Immature natural killer cell (primary cell): ENCODE measurements at regions not wholly inside any gene's neighbourhood (a gene's known extent, or its start where the extent isn't known, plus 50 kb on each side); places are given as distances from the start of the nearest gene placed in this dataset.
A peak's percentile ranks its signal among the peaks of the same experiment; 100 is the strongest.

Source experiments
- DNase-seq, 3 donors: peaks; one replicate each; pipeline ENCODE4 v3.0.0; 2022; ENCODE audit warnings: mixed read lengths in 1 of 3
- H3K27ac Mint-ChIP-seq, 6 donors: one replicate each; pipeline ENCODE4 v1.8.0; 2020; ENCODE audit warnings: mixed read lengths in 6 of 6, mild to moderate bottlenecking in 5 of 6, inconsistent platforms in 4 of 6, moderate library complexity in 3 of 6
- H3K27me3 Mint-ChIP-seq, 3 donors: one replicate each; pipeline ENCODE4 v1.8.0; 2020 to 2021; ENCODE audit warnings: low read depth in 3 of 3, mild to moderate bottlenecking in 3 of 3, mixed read lengths in 3 of 3, moderate library complexity in 3 of 3, inconsistent platforms in 1 of 3
- H3K36me3 Mint-ChIP-seq, 3 donors: one replicate each; pipeline ENCODE4 v1.8.0; 2020; ENCODE audit warnings: mixed read lengths in 3 of 3, inconsistent platforms in 2 of 3, mild to moderate bottlenecking in 2 of 3
- H3K4me1 Mint-ChIP-seq, 2 donors: one replicate each; pipeline ENCODE4 v1.8.0; 2020; ENCODE audit warnings: inconsistent platforms in 2 of 2, mild to moderate bottlenecking in 2 of 2, mixed read lengths in 2 of 2, moderate library complexity in 1 of 2
- H3K4me3 Mint-ChIP-seq, 5 donors: one replicate each; pipeline ENCODE4 v1.8.0; 2020; ENCODE audit warnings: mild to moderate bottlenecking in 5 of 5, mixed read lengths in 5 of 5, inconsistent platforms in 3 of 5, moderate library complexity in 3 of 5
- H3K9me3 Mint-ChIP-seq, 6 donors: one replicate each; pipeline ENCODE4 v1.8.0; 2020; ENCODE audit warnings: mild to moderate bottlenecking in 6 of 6, mixed read lengths in 6 of 6, inconsistent platforms in 4 of 6, moderate library complexity in 3 of 6

DNA sequence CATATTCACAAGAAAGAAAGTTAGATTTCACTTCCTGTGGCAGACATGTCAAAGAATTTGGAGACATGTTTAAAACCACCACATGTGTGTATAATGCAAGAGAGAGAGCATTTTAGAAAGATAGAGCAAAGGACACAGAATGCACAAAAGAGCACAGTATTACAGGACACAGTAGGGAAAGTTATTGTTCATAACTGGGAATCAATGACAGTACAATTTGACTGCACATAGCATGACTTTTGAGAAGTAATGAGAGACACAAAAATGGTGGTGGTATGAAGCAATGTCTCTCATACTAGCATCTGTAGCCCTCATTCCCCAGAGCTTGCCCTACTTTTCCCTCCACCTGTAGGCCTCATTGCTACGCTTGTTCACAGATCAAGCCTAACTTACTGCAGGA lies 499.2 kb downstream of the PTPRC start:
- DNase-seq = no peak
- H3K27ac Mint-ChIP-seq = peak overlapping the region in 1 of 6 donors; percentile 1
- H3K9me3 Mint-ChIP-seq = no peaks in the 10 kb centered on the region
- H3K27me3 Mint-ChIP-seq = peaks cover 0 to 3% (median 2%) of the 10 kb centered on the region in 3 donors
- H3K4me3 Mint-ChIP-seq = peak overlapping the region in 1 of 5 donors; percentile 12
- peaks cover 0 to 9% (median 0%) of the 10 kb centered on the region in 3 donors for H3K36me3 Mint-ChIP-seq
- H3K4me1 Mint-ChIP-seq = peaks cover 9 to 10% of the 10 kb centered on the region in 2 donors

DNA sequence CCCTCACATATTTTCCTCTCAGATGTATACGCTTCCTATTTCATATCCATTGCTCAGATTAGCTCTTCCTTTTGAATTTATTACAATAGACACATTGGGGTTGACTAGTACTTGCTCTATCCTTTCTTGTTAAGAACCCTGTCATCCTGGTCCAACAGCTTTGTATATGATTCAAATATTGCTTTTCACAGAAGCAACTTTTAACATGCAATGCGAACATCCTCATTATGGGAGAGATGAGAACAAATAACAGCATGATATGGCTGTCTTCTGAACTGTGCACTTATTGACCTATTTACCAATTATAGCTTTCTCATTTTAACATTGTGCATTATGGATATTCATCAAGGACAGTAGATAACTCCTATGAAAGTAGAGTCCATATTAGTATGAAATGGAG lies 510.8 kb downstream of the PTPRC start:
- Mint-ChIP-seq H3K27ac (no peak overlapping the region), H3K4me3 (no peak overlapping the region), H3K27me3 (peaks cover 0 to 10% (median 0%) of the 10 kb centered on the region in 3 donors), H3K9me3 (no peaks in the 10 kb centered on the region), H3K4me1 (no peaks in the 10 kb centered on the region), H3K36me3 (no peaks in the 10 kb centered on the region)
- DNase-seq = no peak

DNA sequence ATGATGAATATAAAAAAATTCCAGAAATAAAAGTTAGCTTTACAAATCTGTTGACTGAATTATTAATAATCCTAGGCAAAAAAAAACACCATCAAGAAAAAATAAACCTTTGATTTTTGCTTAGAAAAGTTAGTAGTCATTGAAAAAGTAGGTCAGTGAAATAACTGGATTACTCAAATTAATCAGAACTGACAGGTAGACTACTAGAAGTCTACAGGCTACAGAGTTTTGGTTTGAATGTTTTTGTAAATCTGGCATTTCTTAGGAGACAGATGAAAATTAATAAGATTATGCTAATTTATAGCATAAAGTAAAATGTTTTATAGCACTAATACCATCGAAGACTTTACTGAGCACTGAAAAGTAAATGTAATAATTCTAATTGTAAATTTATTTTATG lies 511.9 kb downstream of the PTPRC start:
- Mint-ChIP-seq H3K9me3 (no peaks in the 10 kb centered on the region), H3K4me1 (no peaks in the 10 kb centered on the region)
- no peak for DNase-seq

DNA sequence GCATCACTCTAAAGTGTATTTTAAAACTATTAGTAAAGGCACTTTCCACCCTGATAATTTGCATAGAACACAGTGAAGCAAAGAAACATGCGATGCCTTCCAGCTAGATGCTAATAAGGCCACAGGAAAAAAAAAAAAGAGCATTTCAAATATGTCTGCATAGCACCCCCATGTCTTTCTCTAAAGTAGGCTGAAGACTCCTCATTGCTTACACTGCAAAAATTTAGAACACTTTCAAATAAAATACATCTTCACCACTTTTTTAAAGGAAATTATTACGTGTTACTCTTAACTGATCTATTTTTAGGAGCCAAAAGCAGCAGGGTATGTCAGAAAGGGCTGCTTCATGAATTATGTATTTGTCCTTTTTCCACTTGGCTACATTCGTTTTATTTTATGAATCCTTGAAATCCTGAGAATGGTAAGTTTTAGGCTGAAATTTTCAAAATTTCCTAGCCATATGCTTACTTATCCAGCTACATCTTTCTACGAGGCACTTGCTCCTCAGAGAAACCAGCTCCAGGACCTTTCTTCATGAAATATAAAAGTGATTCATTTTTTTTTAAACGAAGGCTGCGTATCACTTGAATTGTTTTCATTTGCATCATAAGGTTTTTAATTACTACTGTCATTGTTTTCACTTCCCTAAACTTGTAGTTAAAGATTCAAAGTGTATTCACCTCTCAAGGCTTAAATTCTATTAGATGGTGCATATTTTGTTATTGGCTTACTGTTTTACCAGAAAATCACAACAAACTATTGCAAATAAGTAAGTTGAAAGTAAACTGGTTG lies 513.0 kb downstream of the PTPRC start:
- Mint-ChIP-seq H3K27ac (no peak overlapping the region), H3K27me3 (peaks cover 0 to 4% (median 0%) of the 10 kb centered on the region in 3 donors), H3K4me1 (no peaks in the 10 kb centered on the region), H3K36me3 (no peaks in the 10 kb centered on the region), H3K4me3 (no peak overlapping the region), H3K9me3 (no peaks in the 10 kb centered on the region)
- no peak for DNase-seq

More for the DNA sequence above, 511.9 kb downstream of the PTPRC start:
- no peak overlapping the region for H3K4me3 Mint-ChIP-seq
- H3K36me3 Mint-ChIP-seq = no peaks in the 10 kb centered on the region
- H3K27ac Mint-ChIP-seq = no peak overlapping the region
- H3K27me3 Mint-ChIP-seq = peaks cover 0 to 10% (median 0%) of the 10 kb centered on the region in 3 donors

DNA sequence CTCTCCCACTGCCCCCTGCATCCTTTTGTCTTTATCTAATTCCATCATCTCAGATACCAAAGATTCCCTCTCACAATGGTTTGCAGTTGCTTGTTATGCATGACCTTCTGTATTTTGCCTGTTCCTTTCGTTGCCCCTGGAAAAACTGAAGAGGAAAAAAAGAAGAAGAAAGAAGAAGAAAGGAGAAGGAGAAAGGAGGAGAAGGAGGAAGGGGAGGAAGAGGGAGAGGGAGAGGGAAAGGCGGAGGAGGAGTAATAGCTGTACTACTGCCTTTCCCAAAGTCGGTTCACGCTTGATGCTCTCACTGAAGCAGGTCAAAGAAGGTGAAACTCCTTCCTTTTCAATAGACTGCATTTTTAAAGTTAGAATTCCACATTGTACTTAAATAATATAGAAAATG lies 513.8 kb downstream of the PTPRC start:
- H3K4me3 Mint-ChIP-seq = no peak overlapping the region
- peaks cover 0 to 3% of the 10 kb centered on the region in 2 donors for H3K4me1 Mint-ChIP-seq
- H3K9me3 Mint-ChIP-seq = no peaks in the 10 kb centered on the region
- H3K27ac Mint-ChIP-seq = no peak overlapping the region
- no peak for DNase-seq
- no peaks in the 10 kb centered on the region for H3K36me3 Mint-ChIP-seq
- peaks cover 0 to 4% (median 0%) of the 10 kb centered on the region in 3 donors for H3K27me3 Mint-ChIP-seq

DNA sequence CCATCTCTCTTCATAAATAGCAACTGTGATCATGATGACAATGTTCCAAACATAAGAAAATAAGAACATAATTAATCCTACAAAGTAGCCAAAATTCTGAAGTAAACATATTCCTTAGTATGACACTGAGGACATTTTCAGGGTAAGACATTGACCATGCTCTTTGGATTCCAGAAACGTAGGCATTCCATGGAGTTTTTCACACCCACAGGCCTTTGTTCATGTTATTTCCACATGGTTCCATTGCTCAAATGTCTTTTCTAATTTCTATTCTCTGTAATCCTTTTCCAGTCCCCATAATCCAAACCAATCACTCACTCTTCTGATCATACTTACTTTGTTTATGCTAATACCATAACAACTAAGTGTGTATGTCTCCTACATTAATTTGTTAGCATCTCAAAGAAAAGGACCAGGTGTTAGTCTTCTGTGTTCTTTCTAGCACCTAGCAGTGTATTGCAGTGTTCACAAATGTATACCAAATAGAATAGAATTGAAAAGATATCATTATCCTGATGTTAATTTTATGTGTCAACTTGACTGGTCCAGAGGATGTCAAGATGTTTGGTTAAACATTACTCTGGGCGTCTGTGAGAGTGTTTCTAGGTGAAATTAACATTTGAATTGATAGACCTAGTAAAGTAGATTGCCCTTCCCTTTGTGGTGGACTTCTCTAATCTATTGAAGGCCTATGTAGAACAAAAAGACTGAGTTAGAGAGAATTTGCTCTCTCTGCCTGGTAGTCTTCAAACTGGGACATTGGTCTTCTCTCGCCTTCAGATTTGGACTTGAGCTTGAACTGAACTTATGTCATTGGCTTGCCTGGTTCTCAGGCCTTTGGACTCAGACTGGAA lies 516.6 kb downstream of the PTPRC start:
- H3K36me3 Mint-ChIP-seq = no peaks in the 10 kb centered on the region
- H3K4me1 Mint-ChIP-seq = peaks cover 2 to 5% of the 10 kb centered on the region in 2 donors
- no peak overlapping the region for H3K4me3 Mint-ChIP-seq
- no peaks in the 10 kb centered on the region for H3K9me3 Mint-ChIP-seq
- DNase-seq = no peak
- H3K27me3 Mint-ChIP-seq = no peaks in the 10 kb centered on the region
- H3K27ac Mint-ChIP-seq = no peak overlapping the region

DNA sequence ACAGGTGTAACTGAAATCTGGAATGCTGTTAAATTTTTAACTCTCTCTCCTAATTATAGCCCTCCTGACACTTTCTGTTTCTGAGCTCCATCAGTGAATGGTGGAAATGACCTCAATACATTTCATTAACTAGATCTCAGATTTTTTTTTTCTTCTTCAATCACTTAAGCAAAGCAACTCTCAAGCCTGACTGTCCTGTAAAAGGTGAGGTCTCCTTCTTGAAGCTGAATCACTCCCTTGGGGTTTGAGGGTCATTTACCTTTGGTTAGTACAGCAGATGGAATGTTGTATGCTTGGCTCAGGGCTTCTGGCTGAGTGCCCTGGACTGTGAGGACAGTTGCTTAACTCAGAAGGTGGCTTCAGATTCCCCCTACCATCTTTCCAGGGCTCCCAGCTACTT lies 518.7 kb downstream of the PTPRC start:
- no peak overlapping the region for H3K4me3 Mint-ChIP-seq
- no peak overlapping the region for H3K27ac Mint-ChIP-seq

DNA sequence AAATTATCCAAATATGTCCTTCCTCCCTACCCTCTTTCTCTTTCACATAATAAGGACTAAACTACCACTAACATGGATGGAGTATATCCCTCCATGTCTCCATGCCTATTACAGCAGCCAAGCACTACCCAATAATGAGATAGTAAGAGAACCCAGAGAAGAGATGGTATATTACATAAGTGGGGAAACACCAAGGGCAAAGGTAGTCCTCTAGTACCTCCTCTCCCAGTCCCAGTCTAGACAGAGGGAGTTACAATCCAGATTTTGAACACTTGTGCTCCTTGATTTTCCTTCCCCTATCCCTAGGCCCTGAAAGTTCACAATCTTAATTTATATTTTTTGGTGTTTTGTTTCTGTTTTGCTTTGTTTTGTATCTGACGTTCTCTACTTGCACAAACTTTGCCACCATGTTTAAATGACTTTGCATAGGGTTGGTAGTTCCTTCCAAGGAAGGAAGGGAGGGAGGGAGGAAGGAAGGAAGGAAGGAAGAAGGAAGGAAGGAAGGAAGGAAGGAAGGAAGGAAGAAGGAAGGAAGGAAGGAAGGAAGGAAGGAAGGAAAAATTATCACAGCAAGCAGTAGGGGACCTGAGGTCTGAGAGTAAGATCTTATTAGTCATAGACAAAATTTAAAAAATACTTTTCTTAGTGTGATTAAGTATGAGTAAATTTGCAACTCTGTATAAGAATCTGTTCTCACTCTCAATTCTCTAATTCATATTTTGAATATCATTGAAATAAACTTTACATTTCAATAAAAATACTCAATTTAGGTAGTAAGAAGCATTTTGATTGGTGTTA lies 521.9 kb downstream of the PTPRC start:
- H3K4me1 Mint-ChIP-seq = peaks cover 48 to 53% of the 10 kb centered on the region in 2 donors
- H3K9me3 Mint-ChIP-seq = no peaks in the 10 kb centered on the region
- H3K4me3 Mint-ChIP-seq = peak overlapping the region in 2 of 5 donors; percentile 53 to 57
- no peaks in the 10 kb centered on the region for H3K36me3 Mint-ChIP-seq
- peak overlapping the region in 5 of 6 donors; percentile 2 to 87 (median 70) for H3K27ac Mint-ChIP-seq
- H3K27me3 Mint-ChIP-seq = peaks cover 0 to 2% (median 0%) of the 10 kb centered on the region in 3 donors
- no peak for DNase-seq

More for the DNA sequence above, 518.7 kb downstream of the PTPRC start:
- no peak for DNase-seq
- no peaks in the 10 kb centered on the region for H3K36me3 Mint-ChIP-seq
- H3K4me1 Mint-ChIP-seq = peaks cover 20 to 21% of the 10 kb centered on the region in 2 donors
- peaks cover 0 to 2% (median 0%) of the 10 kb centered on the region in 3 donors for H3K27me3 Mint-ChIP-seq
- no peaks in the 10 kb centered on the region for H3K9me3 Mint-ChIP-seq

DNA sequence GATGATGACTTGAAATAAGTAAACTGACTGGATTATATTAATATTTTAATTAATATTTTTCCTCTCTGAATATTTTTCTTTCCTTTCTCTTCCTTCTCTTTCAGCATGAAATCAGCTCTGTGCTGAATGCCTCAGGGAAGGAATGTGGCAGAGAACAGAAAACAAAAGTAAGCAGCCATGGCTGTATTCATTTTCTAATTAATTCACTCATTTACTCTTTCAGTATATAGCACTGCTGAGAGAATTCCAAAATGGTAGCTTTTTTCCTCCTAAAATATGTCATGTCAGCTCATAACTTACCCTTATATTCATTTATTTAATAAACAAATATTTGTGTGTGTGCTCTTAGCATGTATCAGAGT lies 522.5 kb downstream of the PTPRC start:
- H3K4me3 Mint-ChIP-seq = no peak overlapping the region
- H3K36me3 Mint-ChIP-seq = no peaks in the 10 kb centered on the region
- H3K4me1 Mint-ChIP-seq = peaks cover 48 to 55% of the 10 kb centered on the region in 2 donors
- no peaks in the 10 kb centered on the region for H3K9me3 Mint-ChIP-seq
- no peak for DNase-seq
- peaks cover 0 to 2% (median 0%) of the 10 kb centered on the region in 3 donors for H3K27me3 Mint-ChIP-seq
- H3K27ac Mint-ChIP-seq = peak overlapping the region in 3 of 6 donors; percentile 14 to 86 (median 77)

DNA sequence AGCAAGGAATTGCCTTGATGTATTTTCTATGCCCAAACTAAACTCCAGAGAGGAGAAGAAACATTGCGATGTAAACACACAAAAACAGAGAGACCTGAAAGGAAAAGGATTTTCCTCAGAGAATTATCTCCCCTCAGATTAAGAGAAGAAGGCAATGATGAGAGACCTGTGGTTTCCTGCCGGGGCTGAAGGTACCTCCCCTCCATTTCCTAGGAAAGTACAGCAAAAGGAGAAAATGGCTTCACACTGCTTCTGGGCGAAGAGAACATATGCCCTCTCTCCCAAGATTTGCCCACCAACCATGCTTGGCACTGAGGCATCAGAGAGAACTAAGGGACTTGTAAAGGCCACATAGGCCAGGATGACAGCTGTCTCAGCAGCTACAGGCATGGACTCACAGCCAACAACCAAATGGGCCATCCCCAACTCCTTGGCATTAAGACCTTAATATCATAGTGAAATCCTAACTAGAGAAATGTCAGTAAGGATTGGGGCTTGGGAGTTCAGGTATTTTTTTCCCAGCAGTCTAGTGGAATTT lies 523.0 kb downstream of the PTPRC start:
- peaks cover 0 to 2% (median 0%) of the 10 kb centered on the region in 3 donors for H3K27me3 Mint-ChIP-seq
- DNase-seq = no peak
- H3K9me3 Mint-ChIP-seq = no peaks in the 10 kb centered on the region
- peak overlapping the region; percentile 14 to 86 (median 70) for H3K27ac Mint-ChIP-seq
- H3K36me3 Mint-ChIP-seq = no peaks in the 10 kb centered on the region
- peaks cover 48 to 55% of the 10 kb centered on the region in 2 donors for H3K4me1 Mint-ChIP-seq
- peak overlapping the region in 4 of 5 donors; percentile 18 to 45 (median 38) for H3K4me3 Mint-ChIP-seq

DNA sequence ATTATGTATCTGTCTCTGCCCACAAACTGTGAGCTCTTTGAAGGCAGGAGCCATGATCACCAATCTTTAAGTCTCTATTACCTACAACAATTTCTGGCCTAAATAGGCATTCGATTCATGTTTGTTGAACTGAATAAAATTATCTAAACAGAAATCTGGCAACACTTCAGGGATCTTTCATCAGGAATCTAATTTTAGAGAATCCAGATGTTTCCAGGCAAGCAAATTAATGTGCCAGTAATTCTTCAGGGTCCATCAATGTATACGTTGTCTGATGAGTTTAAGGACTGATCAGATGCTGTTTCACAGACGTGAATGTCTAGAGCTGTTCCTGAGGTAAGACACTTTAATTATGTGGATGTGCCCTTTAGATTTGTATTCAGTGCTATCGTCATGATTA lies 524.4 kb downstream of the PTPRC start:
- H3K27ac Mint-ChIP-seq = peak overlapping the region; percentile 80 to 92 (median 86)
- no peak for DNase-seq
- peaks cover 50 to 61% of the 10 kb centered on the region in 2 donors for H3K4me1 Mint-ChIP-seq
- peak overlapping the region; percentile 27 to 55 (median 53) for H3K4me3 Mint-ChIP-seq
- peaks cover 0 to 2% (median 0%) of the 10 kb centered on the region in 3 donors for H3K27me3 Mint-ChIP-seq
- no peaks in the 10 kb centered on the region for H3K36me3 Mint-ChIP-seq
- H3K9me3 Mint-ChIP-seq = no peaks in the 10 kb centered on the region

DNA sequence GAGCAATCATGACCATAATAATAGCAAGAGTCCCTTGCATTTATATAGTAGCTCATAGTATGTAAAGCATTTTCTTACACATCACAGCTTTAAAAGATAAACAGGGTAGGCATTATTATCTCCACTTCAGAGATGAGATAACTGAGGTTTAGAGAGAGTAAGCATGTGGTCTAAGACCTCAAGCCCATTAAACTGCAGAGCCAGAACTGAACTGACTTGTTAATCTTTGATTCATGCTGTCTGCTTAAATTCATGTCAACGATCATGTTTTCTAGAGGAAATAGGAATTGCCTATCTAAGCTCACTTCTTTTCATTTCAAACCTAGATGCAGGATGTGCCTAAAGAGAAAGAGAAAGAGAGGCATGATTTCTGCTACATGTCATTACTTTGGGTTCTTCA lies 524.8 kb downstream of the PTPRC start:
- H3K36me3 Mint-ChIP-seq = no peaks in the 10 kb centered on the region
- peak overlapping the region; percentile 27 to 55 (median 37) for H3K4me3 Mint-ChIP-seq
- peaks cover 54 to 65% of the 10 kb centered on the region in 2 donors for H3K4me1 Mint-ChIP-seq
- H3K27ac Mint-ChIP-seq = peak overlapping the region; percentile 80 to 92 (median 86)
- DNase-seq = peak in 1 of 3 donors; percentile 42
- no peaks in the 10 kb centered on the region for H3K9me3 Mint-ChIP-seq
- H3K27me3 Mint-ChIP-seq = peaks cover 0 to 2% (median 0%) of the 10 kb centered on the region in 3 donors

DNA sequence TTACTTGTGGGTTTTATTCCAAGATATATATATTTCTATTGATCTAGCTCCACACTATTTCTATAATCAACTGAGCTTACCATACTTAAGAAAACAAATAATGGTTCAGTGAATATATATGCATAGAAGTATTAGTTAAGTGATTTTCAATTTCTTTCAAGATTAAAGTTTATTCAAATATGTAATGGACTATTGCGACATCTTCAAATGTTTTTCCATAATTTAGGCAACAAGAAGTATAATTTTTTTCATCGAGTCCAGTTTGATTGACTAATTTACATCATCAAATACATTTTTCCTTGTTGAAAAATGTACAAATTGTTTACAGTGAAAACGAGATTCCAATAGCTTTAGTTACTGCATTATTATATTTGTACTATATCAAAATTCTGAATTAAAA lies 528.6 kb downstream of the PTPRC start:
- H3K4me3 Mint-ChIP-seq = no peak overlapping the region
- DNase-seq = no peak
- peak overlapping the region in 1 of 6 donors; percentile 99 for H3K27ac Mint-ChIP-seq
- H3K4me1 Mint-ChIP-seq = peaks cover 71 to 82% of the 10 kb centered on the region in 2 donors
- H3K27me3 Mint-ChIP-seq = peaks cover 0 to 10% (median 4%) of the 10 kb centered on the region in 3 donors
- no peaks in the 10 kb centered on the region for H3K36me3 Mint-ChIP-seq
- no peaks in the 10 kb centered on the region for H3K9me3 Mint-ChIP-seq
